ENCODE measurements at regions not wholly inside any gene's neighbourhood (a gene's known extent, or its start where the extent isn't known, plus 50 kb on each side); places are given as distances from the start of the nearest gene placed in this dataset.

- no peak overlapping the region for H3K27ac Mint-ChIP-seq (ENCODE audit: low read depth)
- ATAC-seq (replicated peaks; ENCODE audit: extremely low read depth, poor library complexity, severe bottlenecking) (no peak), DNase-seq (ENCODE audit: low spot score in 2 of 2) (no peak)
- no peaks in the 10 kb centered on the region for H3K4me1 Mint-ChIP-seq
- H3K4me3 Mint-ChIP-seq = no peak overlapping the region
- no peaks in the 10 kb centered on the region for H3K36me3 Mint-ChIP-seq (ENCODE audit: insufficient read depth)
- H3K9me3 Mint-ChIP-seq = peaks cover 16% of the 10 kb centered on the region
- H3K27me3 Mint-ChIP-seq = no peaks in the 10 kb centered on the region
These were observed 158.1 kb upstream of the MTNR1B start for GRCh38 chr11:92811341-92811740.

- no peaks in the 10 kb centered on the region for H3K4me1 Mint-ChIP-seq
- ATAC-seq (replicated peaks; ENCODE audit: extremely low read depth, poor library complexity, severe bottlenecking) (no peak), DNase-seq (ENCODE audit: low spot score in 2 of 2) (no peak)
- H3K4me3 Mint-ChIP-seq = no peak overlapping the region
- no peaks in the 10 kb centered on the region for H3K36me3 Mint-ChIP-seq (ENCODE audit: insufficient read depth)
- peaks cover 16% of the 10 kb centered on the region for H3K9me3 Mint-ChIP-seq
- no peak overlapping the region for H3K27ac Mint-ChIP-seq (ENCODE audit: low read depth)
- no peaks in the 10 kb centered on the region for H3K27me3 Mint-ChIP-seq
These were observed 156.6 kb upstream of the MTNR1B start for GRCh38 chr11:92812841-92813240.

GRCh38 chr11:92819830-92820229 is 149.6 kb upstream of the MTNR1B start:
- DNase-seq (ENCODE audit: low spot score in 2 of 2) (no peak), ATAC-seq (replicated peaks; ENCODE audit: extremely low read depth, poor library complexity, severe bottlenecking) (no peak)
- peaks cover 15% of the 10 kb centered on the region for H3K9me3 Mint-ChIP-seq
- H3K4me1 Mint-ChIP-seq = no peaks in the 10 kb centered on the region
- H3K27me3 Mint-ChIP-seq = no peaks in the 10 kb centered on the region
- peaks cover 2% of the 10 kb centered on the region for H3K36me3 Mint-ChIP-seq (ENCODE audit: insufficient read depth)
- H3K4me3 Mint-ChIP-seq = no peak overlapping the region
- H3K27ac Mint-ChIP-seq (ENCODE audit: low read depth) = no peak overlapping the region

GRCh38 chr11:92820860-92821259 is 148.6 kb upstream of the MTNR1B start:
- Mint-ChIP-seq H3K4me3 (no peak overlapping the region), H3K4me1 (no peaks in the 10 kb centered on the region), H3K27me3 (no peaks in the 10 kb centered on the region), H3K36me3 (ENCODE audit: insufficient read depth) (peaks cover 2% of the 10 kb centered on the region), H3K9me3 (peaks cover 14% of the 10 kb centered on the region), H3K27ac (ENCODE audit: low read depth) (no peak overlapping the region)
- no peak for ATAC-seq (replicated peaks; ENCODE audit: extremely low read depth, poor library complexity, severe bottlenecking)
- DNase-seq (ENCODE audit: low spot score in 2 of 2) = no peak

DNA sequence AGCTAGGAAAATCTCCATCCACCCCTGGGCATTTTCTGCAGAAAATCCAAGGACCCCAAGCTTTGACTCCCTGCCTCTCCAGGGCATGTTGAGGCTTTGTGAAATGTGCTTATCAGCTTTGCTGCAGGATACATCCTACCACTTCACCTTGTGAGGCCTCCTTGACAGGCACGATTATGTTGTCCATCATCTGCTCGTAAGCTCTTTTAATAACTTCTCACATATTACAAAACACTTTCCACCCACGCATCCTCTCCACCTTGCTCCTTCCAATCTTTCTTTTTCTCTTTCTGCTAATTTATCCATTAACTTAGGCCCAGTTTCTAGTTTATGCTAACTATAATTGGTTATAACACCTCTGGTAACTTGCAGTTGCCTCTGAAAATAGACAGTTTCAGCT is 147.0 kb upstream of the MTNR1B start:
- H3K4me1 Mint-ChIP-seq = no peaks in the 10 kb centered on the region
- peaks cover 11% of the 10 kb centered on the region for H3K9me3 Mint-ChIP-seq
- H3K27me3 Mint-ChIP-seq = no peaks in the 10 kb centered on the region
- peaks cover 2% of the 10 kb centered on the region for H3K36me3 Mint-ChIP-seq (ENCODE audit: insufficient read depth)
- ATAC-seq (replicated peaks; ENCODE audit: extremely low read depth, poor library complexity, severe bottlenecking) (no peak), DNase-seq (ENCODE audit: low spot score in 2 of 2) (no peak)
- H3K27ac Mint-ChIP-seq (ENCODE audit: low read depth) = no peak overlapping the region
- no peak overlapping the region for H3K4me3 Mint-ChIP-seq

- H3K4me1 Mint-ChIP-seq = no peaks in the 10 kb centered on the region
- no peaks in the 10 kb centered on the region for H3K27me3 Mint-ChIP-seq
- no peaks in the 10 kb centered on the region for H3K36me3 Mint-ChIP-seq (ENCODE audit: insufficient read depth)
- H3K27ac Mint-ChIP-seq (ENCODE audit: low read depth) = no peak overlapping the region
- DNase-seq (ENCODE audit: low spot score in 2 of 2) (no peak), ATAC-seq (replicated peaks; ENCODE audit: extremely low read depth, poor library complexity, severe bottlenecking) (no peak)
- peaks cover 11% of the 10 kb centered on the region for H3K9me3 Mint-ChIP-seq
- no peak overlapping the region for H3K4me3 Mint-ChIP-seq
These were observed 143.3 kb upstream of the MTNR1B start for GRCh38 chr11:92826136-92826535.

DNA sequence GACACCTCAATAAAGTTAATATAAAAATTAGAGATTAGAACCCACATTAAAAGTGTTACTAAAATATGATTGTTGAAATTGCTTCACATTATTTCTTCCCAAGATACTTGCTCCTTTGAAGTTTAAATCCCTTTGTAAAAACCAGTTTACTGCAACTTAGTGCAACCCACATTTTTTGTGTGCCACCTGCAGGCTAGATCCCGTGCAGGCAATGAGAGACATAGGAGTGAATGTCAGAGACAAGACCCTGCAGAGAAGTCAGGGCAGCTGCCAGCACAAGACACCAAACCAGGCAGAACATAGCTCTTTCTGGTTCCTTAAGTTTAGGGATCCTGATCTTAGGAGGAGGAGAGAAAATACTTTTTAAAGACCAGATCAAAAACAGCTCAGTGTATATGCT is 142.8 kb upstream of the MTNR1B start:
- Mint-ChIP-seq H3K4me1 (no peaks in the 10 kb centered on the region), H3K4me3 (no peak overlapping the region), H3K9me3 (peaks cover 11% of the 10 kb centered on the region), H3K27me3 (no peaks in the 10 kb centered on the region), H3K27ac (ENCODE audit: low read depth) (no peak overlapping the region), H3K36me3 (ENCODE audit: insufficient read depth) (no peaks in the 10 kb centered on the region)
- DNase-seq (ENCODE audit: low spot score in 2 of 2) (no peak), ATAC-seq (replicated peaks; ENCODE audit: extremely low read depth, poor library complexity, severe bottlenecking) (no peak)

GRCh38 chr11:92827132-92827531 is 142.3 kb upstream of the MTNR1B start:
- no peaks in the 10 kb centered on the region for H3K4me1 Mint-ChIP-seq
- H3K36me3 Mint-ChIP-seq (ENCODE audit: insufficient read depth) = no peaks in the 10 kb centered on the region
- H3K4me3 Mint-ChIP-seq = no peak overlapping the region
- no peak for DNase-seq (ENCODE audit: low spot score in 2 of 2)
- H3K27ac Mint-ChIP-seq (ENCODE audit: low read depth) = no peak overlapping the region
- ATAC-seq (replicated peaks; ENCODE audit: extremely low read depth, poor library complexity, severe bottlenecking) = no peak
- peaks cover 8% of the 10 kb centered on the region for H3K9me3 Mint-ChIP-seq
- no peaks in the 10 kb centered on the region for H3K27me3 Mint-ChIP-seq

GRCh38 chr11:92828556-92828955 is 140.9 kb upstream of the MTNR1B start:
- Mint-ChIP-seq H3K9me3 (peaks cover 6% of the 10 kb centered on the region), H3K4me1 (no peaks in the 10 kb centered on the region), H3K36me3 (ENCODE audit: insufficient read depth) (no peaks in the 10 kb centered on the region), H3K4me3 (no peak overlapping the region), H3K27me3 (no peaks in the 10 kb centered on the region), H3K27ac (ENCODE audit: low read depth) (no peak overlapping the region)
- no peak for DNase-seq (ENCODE audit: low spot score in 2 of 2)
- ATAC-seq (replicated peaks; ENCODE audit: extremely low read depth, poor library complexity, severe bottlenecking) = no peak

DNA sequence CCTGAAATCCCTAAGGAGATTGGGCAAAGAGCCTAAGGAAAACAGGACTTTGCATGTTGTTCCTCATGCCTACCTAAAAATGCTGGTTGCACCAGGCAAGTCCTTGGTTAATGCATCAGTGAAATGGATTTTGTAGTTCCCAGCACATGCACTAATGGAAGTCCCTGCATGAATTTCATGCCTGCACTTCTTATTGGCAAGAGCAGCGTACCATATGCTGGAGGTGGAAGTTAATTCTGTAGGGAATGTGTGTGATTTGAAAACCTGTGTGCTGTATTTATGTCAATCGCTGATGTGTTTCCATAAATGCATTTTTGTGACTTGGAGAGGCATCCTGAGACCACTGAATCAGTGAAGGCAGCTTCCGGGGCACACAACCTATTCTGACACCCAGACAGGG is 140.3 kb upstream of the MTNR1B start:
- no peaks in the 10 kb centered on the region for H3K36me3 Mint-ChIP-seq (ENCODE audit: insufficient read depth)
- no peaks in the 10 kb centered on the region for H3K4me1 Mint-ChIP-seq
- no peaks in the 10 kb centered on the region for H3K27me3 Mint-ChIP-seq
- H3K4me3 Mint-ChIP-seq = no peak overlapping the region
- H3K27ac Mint-ChIP-seq (ENCODE audit: low read depth) = no peak overlapping the region
- DNase-seq (ENCODE audit: low spot score in 2 of 2) (no peak), ATAC-seq (replicated peaks; ENCODE audit: extremely low read depth, poor library complexity, severe bottlenecking) (no peak)
- peaks cover 6% of the 10 kb centered on the region for H3K9me3 Mint-ChIP-seq

GRCh38 chr11:92829671-92830070 is 139.8 kb upstream of the MTNR1B start:
- Mint-ChIP-seq H3K27me3 (no peaks in the 10 kb centered on the region), H3K9me3 (peaks cover 6% of the 10 kb centered on the region), H3K4me3 (no peak overlapping the region), H3K27ac (ENCODE audit: low read depth) (no peak overlapping the region), H3K4me1 (no peaks in the 10 kb centered on the region), H3K36me3 (ENCODE audit: insufficient read depth) (no peaks in the 10 kb centered on the region)
- ATAC-seq (replicated peaks; ENCODE audit: extremely low read depth, poor library complexity, severe bottlenecking) = no peak
- no peak for DNase-seq (ENCODE audit: low spot score in 2 of 2)

GRCh38 chr11:92830377-92831155 is 138.9 kb upstream of the MTNR1B start:
- H3K27me3 Mint-ChIP-seq = no peaks in the 10 kb centered on the region
- ATAC-seq (replicated peaks; ENCODE audit: extremely low read depth, poor library complexity, severe bottlenecking) = no peak
- H3K4me3 Mint-ChIP-seq = no peak overlapping the region
- H3K36me3 Mint-ChIP-seq (ENCODE audit: insufficient read depth) = no peaks in the 10 kb centered on the region
- no peak overlapping the region for H3K27ac Mint-ChIP-seq (ENCODE audit: low read depth)
- DNase-seq (ENCODE audit: low spot score in 2 of 2) = no peak
- H3K4me1 Mint-ChIP-seq = no peaks in the 10 kb centered on the region
- H3K9me3 Mint-ChIP-seq = no peaks in the 10 kb centered on the region

DNA sequence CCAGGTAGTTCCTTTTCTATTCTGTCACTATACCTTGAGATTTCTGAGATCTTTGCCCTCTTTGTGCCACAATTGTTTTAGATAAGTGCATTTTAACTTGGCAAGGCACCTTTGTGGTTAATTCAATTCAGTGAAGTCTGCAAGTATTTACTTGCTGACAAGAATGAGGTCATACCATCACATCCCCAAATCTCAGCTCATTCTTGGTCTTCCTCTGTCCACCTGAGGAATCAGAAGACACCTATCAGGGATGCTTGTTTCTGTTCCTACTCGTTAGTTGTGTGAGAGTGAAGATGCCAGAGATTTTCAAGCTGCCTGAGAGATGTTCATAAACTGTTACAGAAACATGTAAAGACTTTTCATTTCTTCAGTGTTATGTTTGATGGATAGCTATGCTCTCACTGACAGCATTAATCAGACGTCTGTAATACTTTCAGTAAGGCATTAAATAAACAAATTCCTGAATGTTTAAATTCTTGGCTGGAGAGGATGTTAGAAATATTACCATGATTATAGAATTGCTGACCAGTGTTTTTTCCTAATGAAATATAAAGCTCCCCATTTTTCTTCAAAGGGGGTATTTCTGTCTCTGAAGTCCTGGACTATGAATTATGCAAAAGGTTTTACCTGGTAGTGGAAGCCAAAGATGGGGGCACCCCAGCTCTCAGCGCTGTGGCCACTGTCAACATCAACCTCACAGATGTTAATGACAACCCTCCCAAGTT is 135.0 kb upstream of the MTNR1B start:
- DNase-seq (ENCODE audit: low spot score in 2 of 2) = no peak
- H3K9me3 Mint-ChIP-seq = no peaks in the 10 kb centered on the region
- H3K36me3 Mint-ChIP-seq (ENCODE audit: insufficient read depth) = no peaks in the 10 kb centered on the region
- no peaks in the 10 kb centered on the region for H3K4me1 Mint-ChIP-seq
- no peak overlapping the region for H3K4me3 Mint-ChIP-seq
- H3K27ac Mint-ChIP-seq (ENCODE audit: low read depth) = no peak overlapping the region
- no peak for ATAC-seq (replicated peaks; ENCODE audit: extremely low read depth, poor library complexity, severe bottlenecking)
- no peaks in the 10 kb centered on the region for H3K27me3 Mint-ChIP-seq

Measured in central memory CD8-positive, alpha-beta T cell (primary cell).